HG02938 (cell line): ENCODE measurements at regions not wholly inside any gene's neighbourhood (a gene's known extent, or its start where the extent isn't known, plus 50 kb on each side); places are given as distances from the start of the nearest gene placed in this dataset.

ENCODE experiments used
- ATAC-seq: cut with Tn5 transposase; IDR thresholded peaks from one replicate; pipeline ENCODE4 v1.9.1; 2021; ENCODE audit warnings: mild to moderate bottlenecking, moderate library complexity; ENCODE audit not compliant: unreplicated experiment

GRCh38 chr15:69853544-69853951 lies 244.2 kb downstream of the TLE3 start:
- ATAC-seq: no peak

- no peak for ATAC-seq
These were observed 243.7 kb downstream of the TLE3 start for GRCh38 chr15:69854001-69854400.

- no peak for ATAC-seq
These were observed 243.1 kb downstream of the TLE3 start for GRCh38 chr15:69854521-69855181.

- no peak for ATAC-seq
These were observed 242.3 kb downstream of the TLE3 start for GRCh38 chr15:69855258-69856000.

DNA sequence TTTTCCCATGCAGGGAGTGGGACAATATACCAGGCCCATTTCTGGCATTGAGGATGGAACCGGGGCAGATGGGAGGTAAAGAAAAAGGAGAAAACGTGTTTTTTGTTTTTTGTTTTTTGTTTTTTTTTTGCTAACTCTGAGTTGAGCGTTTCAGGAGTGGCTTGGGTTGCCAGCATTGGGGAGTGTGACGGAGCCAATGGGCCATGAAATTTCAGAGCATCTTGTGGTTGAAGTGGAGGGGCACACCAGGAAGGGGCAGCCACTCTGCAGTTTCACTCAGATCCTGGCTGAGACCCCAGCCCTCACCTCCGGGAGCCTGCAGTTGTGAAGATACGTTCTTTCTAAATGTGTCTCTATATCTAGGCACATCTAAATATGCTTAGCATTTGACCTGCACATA lies 240.5 kb downstream of the TLE3 start:
- ATAC-seq: no peak

DNA sequence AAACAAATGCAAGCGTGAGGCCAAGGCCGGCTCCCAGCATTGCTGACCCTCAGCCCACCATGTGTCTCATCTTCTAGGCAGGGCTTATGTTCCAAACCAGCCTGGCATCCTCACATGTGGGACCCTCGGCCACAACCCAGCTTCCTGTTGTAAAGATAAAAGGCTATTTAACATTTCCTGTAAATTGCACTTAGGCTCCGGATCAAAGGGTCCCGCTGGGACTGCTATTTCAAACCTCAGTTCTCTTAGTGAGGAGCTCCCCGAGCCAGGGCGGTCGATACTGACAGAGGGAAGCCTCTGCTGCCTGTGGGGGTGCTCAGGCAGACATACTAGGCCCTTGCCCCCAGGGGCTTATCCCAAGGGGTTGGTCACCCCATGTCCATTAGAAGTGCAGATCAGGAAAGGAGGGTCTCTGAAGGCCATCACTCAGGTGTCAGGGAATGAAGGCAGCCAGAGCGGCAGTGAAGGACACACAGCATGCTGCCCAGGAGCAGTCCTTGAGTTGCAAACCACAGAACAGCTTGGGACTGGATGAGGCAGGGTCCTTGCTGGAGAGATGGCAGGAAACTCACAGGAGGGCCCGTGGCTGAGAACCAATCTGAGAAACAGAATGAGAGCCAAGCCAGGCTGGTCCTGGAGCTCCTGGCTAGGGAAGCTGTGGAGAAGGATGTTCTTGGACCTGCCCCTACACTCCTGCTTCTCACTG lies 239.9 kb downstream of the TLE3 start:
- no peak for ATAC-seq

DNA sequence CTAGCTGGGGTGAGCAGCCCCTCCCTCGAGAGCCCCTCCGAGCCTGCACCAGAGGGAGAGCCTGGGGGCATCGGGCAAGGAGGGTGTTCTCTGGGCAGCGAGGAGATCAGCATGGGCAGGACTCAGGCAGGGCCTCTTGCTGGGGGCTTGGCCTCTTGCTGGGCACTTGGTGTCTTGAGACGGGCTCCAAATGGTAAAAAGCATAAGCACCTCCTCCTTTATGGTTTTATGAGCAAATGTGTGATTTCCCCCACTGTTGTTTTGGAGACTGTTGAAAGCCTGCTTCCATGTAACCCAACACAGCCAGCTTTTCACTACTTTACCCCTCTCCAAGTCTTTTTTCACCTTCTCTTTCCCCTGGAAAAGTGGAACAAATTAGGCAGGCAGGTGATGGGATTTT lies 239.3 kb downstream of the TLE3 start:
- ATAC-seq: no peak

GRCh38 chr15:69859866-69860265 lies 237.9 kb downstream of the TLE3 start:
- ATAC-seq: no peak

DNA sequence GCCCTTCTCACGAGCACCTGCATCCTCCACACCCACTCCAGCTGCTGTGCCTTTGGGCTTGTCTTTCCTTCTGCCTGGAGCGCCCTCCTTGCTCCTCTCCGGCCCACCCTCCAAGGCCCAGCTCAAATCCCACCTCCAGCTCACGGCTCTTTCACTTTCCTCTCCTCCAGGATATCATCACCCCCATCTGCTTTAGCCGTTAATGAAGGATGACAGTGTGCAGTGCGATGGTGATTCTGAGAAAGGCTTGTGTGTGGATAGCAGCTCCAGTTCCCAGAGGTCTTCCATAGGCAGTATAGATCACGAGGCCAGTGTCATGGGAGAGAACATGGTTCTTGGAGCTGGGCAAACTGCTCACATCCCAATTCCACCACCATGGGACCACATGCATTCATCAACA lies 237.4 kb downstream of the TLE3 start:
- no peak for ATAC-seq

DNA sequence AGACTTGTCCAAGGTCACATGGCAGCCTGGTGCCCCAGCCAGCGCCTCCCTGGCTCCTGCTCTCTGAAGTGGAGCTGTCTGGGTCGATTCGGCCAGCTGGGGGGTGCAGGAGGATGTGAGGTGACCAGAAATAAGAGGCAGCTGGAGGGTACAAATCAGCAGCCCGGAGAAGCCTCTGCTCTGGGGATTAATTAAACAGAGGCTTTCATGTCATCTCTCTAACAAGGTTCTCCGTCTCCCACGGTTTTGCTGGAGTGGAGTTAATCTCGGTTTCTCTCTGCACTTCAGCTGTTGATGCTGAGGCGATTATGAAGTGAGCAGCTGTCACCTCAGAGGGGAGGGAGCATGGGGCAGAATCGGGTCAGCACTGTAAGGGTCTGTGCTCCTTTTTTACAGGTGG lies 236.8 kb downstream of the TLE3 start:
- ATAC-seq: no peak

DNA sequence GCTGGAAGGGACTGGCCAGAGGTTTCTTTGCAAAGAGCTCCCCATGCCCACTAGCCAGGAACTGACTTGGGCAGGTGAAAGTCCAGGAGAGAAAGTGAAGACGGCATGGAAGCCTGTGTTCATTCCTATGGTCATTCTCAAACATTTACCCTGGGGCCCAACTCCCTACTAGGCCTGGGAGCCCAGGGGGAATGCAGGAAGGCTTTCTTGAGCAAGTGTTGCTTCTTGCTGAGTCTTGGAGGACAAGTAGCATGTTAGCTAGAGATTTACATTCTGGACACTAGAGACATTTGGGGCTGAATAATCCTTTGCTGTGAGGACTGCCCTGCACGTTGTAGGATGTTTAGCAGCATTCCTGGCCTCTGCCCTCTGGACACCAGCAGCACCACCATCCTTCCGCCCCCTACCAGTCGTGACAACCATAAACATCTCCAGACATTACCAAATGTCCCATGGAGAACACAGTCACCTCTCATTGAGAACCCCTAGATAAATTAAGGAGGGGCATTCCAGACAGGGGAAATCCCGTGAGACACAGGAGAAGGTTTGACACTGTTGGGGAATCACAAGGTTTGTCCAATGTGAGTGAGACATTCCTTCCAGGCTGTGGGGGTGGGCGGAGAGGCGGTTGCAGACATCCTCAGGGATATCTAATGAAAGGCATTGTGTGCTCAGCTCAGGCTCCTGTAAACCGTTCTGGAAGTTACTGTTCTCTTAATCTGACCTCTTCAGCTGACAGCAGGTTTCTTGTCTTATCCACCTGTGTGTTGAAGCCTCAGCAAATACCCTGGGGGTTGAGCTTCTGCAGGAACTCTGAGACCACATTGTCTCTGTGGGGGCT lies 236.2 kb downstream of the TLE3 start:
- no peak for ATAC-seq

GRCh38 chr15:69862540-69862939 lies 235.2 kb downstream of the TLE3 start:
- no peak for ATAC-seq

DNA sequence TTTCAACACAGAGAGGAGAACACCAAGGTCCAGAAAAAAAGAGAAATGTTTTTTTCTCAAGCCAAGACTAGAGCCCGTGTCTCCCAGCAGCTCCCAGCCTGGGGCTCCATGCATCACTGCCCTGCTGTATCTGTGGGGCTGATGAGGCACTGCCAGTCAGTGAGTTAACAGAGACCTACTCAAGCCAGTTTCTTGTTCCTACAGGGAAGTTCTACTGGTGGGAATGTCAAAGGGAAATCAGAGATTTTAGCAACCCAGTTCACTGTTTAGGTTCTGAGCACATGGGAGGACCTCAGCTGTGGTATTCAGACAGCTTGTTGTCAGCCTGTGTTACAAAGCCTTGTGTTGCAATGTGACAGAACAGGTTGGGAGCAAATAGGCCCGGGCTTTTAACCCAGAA lies 234.3 kb downstream of the TLE3 start:
- ATAC-seq: no peak

GRCh38 chr15:69865369-69865768 lies 232.3 kb downstream of the TLE3 start:
- ATAC-seq: no peak

- ATAC-seq: no peak
These were observed 229.0 kb downstream of the TLE3 start for GRCh38 chr15:69868756-69869155.

- no peak for ATAC-seq
These were observed 228.4 kb downstream of the TLE3 start for GRCh38 chr15:69869291-69869690.

DNA sequence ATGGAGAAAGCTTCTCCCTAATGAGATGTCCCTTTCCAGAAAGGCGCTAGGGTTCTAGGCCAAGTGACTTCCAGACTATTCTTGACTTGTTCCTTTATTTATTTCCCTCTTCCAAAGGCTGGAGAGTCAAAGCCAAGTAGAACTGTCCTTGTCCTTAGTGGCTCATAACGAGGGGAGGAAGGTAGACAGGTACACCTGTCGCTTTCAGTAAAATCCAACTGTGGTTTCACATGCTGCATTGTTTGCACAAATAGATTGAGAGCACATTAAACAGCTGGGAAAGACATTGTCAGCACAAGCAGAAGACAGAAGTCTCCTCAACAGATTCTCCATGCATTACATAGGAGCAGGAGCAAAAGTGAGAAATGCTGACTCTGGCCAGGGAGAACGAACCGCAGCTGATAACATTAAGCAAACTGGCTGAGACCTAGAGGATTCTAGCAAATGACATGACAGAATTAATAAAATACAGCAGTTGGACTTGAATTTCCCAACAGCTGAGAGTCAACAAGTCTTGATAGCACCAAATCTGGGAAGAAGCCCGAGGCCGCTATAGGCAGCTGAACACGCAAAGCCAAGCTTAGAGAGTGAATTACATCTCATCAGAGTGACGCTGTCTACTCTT lies 227.7 kb downstream of the TLE3 start:
- no peak for ATAC-seq

DNA sequence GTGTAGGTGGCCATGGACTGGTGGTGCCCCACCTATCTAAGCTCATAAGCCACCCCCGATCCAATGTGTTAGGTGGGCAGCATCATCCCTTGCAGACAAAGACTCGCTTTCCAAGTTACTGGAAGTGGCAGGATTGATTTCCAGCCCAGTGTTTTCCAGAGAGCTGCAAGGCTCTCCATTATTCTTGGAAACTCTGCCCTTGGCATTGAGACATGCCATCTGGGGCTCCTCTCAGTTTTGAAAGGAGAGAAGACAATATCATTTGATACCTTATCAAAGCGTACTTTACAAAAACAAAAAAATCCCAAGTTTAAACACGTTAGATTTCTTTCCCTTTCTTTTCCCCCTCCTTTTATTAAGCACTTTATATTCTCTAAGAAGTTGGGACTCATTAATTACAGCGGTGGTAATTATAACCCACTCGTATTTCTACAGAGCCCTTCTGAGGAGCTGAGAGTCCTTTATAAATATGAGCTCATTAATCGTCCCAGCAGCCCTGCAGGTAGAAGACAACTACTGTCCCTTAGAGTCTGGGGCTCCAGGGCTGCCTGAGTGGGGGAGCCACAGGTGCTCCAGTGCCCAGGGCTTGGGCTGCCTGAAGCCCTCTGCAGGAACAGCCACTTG lies 226.1 kb downstream of the TLE3 start:
- ATAC-seq: no peak

DNA sequence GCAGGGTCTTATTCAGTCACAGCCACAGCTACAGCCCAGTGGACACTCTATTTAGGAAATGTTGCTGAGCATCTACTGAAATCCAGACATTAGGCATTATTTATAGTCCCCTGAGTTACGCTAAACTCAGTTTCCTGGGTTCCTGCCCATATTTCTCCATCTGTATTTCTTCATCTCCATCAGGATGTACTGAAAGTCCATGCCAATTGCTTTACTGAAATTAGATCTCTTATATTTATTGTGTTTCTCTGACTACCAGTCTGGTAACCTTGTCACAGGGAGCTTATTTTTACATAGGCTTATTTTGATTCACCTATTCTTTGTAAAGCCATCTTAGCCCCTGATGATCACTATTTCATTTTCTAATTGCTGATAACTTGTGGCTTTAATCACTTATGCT lies 223.9 kb downstream of the TLE3 start:
- no peak for ATAC-seq

- no peak for ATAC-seq
These were observed 223.4 kb downstream of the TLE3 start for GRCh38 chr15:69874321-69874720.
